ENCODE measurements at regions not wholly inside any gene's neighbourhood (a gene's known extent, or its start where the extent isn't known, plus 50 kb on each side); places are given as distances from the start of the nearest gene placed in this dataset.

DNA sequence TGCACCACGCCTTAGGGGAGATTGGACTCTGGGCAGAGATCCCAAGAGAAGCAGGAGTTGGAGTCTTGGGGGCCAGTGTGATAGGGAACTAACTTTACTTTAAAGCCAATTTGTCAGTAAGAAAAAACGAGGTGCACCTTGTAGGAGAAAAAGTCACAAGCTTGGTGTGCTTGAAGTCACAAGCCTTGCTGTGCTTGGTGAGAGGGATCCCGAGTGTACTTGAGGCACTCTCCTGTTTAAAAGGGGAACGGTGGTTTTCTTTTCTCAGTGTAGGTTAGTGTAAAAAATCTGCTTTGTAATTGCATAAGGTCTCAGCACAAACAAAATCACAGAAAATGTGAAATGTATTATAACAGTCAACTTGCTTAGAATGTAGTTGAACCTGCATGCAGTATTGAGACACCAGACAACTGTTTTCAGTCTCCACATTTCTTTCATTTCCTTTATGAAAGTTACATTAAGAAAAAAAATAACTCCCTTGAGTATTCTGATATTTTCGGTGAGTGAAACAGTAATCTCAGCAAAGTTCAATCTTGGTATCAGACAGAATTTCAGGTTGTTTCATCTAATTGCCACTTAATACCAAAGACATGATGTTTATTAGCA lies 111.1 kb upstream of the DUSP22 start:
- no peak for DNase-seq

DNA sequence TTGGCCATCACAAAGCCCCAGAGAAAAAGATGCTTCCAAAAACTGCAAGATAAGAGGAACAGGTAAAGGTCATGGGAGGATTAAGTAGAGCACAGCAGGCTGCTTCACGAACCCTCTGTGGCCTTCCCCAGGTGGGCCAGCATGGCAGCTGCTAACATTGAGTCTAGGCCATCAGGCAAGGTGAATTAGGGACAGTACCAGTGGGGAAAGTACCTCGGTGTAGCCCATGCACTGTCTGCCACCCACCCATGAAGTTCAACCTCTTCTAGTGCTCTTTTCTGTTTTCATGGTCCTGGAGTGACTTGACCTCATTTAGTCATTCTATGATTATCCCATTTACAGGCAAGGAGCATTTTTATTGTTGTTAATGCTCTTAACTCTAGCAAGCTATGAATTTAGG lies 108.6 kb upstream of the DUSP22 start:
- no peak for DNase-seq

DNA sequence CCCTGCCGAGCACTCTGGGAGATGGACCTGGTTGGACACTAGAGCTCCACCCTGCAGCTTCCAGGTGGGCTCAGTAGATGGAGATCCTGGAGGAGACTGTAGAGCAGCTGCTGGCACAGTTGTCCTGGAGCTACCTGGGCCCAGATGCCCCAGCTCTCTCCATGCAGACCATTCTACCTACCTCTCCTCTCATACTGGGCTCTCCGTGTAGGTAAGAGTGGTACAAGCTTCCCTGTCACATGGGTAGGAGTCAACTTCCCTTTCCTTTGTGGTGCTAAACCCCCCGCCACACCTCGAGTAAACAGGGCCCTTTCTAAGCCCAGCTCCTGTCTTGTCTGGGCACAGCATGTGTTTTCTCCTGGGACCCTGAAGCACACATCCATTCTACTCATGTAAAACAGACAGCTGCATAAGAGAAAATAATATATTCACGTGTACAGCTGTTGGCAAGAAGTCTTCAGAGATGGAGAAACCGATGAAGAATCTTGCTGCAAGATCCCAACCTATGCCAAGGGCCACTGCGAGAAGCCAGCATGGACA lies 108.1 kb upstream of the DUSP22 start:
- no peak for DNase-seq

DNA sequence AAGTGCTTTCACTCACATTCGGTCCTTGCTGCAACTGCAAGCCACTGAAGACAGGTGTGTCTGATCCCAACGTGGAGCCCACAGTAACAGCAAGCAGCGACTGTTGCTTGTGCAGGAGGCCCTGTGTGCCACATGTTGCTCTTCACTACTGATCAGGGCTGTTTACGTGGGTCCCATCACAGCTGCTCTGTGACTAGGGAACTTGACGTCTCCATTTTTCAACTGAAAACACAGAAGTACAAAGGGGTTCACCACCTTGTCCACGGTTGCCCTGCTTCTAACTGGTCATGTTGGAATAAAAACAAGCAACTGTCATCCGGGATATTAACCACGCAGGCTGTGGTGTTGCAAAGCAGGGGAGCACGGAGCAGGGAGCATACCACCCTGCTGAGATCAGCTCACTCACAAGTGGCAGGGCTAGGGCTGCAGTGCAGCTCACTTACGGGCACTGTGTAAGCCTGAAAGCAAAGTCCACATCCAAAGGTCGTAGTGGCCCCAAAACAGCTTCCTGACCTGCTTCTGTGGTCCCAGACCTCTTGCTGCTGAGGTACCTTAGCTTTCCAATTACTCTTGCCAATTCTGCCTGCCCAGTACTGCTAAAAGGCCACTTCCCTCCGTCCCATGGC lies 105.8 kb upstream of the DUSP22 start:
- no peak for DNase-seq

DNA sequence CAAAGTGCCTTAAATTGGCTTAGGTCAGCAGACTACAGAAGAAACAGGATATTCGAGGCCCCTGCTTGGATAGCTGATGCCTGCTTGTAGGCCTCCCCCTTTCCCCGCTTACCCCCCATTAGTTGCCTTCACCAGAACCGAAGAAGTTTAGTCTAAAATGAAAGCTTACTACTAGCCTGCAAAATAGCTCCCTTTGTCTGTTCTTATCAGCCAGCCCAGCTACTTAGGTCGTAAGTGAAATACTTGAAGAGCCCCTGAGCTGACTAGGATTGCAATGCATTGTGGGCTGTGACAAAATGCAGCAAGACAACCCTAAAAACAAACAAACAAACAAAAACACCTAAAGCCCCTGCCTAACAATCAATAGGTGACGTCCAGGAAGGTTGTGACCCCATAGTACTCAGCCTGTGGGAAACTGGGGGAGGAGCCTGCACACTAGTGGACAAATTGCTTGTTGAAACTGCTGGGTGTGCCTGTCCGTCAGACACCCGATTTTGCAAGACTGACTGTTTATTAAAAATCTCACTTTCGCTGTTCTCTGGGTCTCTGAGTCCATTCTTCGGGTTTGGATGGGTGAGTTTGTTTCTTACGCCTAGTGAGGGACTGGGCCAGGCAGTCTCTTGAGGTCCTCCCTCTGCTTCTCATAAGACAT lies 105.0 kb upstream of the DUSP22 start:
- DNase-seq, result no peak

DNA sequence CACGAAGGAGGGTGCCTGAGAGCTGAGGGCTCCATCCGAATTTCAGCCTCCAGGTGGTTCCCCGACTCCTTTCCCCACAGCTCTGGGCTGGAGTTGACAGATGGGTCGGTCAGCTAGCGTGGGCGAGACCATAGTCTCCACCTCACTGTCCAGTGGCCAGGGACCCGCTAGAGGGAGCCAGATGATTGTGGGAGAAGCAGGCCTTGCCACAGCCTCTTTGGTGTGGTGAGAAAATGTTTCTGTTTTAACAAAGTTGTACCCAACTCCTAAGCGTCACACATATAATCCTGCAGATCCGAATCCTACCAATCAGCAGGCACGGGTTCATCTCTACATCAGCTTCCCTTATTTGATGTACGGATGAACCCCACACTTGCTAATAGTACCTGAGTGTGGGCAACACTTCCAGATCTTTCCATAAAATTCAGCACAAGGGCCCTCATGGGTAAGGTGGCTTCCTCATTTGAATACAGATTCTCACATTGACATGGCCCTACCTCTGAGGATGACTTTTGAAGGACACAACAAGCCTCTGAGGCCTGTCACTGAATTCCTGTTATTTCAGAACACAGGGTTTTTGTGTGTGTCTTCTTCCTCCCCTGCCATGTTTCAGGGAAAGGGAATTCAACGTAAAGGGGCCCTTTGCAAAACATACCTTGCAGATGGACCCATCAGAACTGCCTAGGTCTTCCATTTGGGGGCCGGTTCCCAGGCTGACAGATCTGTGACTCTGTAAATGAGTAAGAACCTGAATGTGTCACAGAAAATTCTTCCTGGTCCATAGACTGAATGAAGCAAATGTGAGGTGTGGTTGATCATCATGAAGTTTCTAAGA lies 103.2 kb upstream of the DUSP22 start:
- peak; percentile 92 for DNase-seq

DNA sequence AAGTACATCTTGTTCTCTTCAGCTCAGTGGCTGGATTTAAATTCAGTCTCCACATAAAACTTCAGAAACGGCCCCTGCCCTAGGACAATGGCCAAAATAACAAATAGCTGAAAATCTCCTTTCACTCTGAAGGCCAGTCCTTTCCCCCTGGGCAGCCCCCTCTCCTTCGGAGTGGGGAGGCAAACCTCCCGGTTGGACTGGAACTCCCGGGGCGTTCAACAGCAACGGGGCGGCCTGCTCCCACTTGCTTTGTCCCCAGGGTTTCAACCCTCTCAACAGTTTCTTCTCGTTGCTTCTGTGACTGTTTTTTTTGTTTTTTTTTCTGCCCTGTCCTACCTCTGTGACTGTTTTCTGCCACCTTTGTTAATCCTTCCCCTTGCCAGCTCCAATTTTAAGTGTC lies 102.6 kb upstream of the DUSP22 start:
- no peak for DNase-seq

DNA sequence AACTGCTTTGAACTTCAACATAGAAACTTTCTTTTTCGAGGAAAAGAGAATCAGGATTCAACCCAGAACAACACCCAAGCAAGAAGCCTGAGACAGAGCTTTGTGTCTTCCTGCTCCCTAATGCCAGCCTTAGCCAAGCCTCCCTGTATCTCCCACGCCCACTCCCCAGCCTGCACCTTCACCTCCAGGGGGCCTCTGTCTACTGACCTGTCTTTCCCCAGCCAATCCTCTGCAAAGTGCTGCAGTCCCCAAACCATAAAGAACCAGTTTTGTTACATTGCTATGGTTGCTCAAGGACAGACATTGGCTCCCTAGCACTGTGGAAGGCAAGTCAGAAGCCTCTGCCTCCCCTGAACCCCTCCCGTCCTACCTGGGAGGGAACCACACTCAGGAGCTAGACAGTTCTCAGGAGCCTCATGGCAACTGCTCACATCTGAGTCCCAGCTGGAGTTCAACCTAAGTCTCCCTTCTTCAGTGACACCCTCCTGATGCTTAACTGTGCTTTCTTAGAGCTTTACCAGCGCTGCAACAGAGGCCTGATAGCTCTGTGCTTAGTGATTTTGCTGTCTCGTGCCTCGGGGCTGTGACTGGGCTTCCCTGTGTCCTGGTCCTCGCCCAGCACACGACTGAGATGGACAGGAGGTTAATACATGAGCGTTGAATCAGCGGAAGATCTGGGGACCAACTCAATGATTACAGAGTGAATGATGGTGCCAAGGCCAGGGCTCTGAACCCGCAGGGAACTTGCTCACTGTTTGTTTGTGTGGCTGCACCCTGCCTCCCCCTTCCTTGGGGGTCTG lies 101.5 kb upstream of the DUSP22 start:
- peak; percentile 56 for DNase-seq

DNA sequence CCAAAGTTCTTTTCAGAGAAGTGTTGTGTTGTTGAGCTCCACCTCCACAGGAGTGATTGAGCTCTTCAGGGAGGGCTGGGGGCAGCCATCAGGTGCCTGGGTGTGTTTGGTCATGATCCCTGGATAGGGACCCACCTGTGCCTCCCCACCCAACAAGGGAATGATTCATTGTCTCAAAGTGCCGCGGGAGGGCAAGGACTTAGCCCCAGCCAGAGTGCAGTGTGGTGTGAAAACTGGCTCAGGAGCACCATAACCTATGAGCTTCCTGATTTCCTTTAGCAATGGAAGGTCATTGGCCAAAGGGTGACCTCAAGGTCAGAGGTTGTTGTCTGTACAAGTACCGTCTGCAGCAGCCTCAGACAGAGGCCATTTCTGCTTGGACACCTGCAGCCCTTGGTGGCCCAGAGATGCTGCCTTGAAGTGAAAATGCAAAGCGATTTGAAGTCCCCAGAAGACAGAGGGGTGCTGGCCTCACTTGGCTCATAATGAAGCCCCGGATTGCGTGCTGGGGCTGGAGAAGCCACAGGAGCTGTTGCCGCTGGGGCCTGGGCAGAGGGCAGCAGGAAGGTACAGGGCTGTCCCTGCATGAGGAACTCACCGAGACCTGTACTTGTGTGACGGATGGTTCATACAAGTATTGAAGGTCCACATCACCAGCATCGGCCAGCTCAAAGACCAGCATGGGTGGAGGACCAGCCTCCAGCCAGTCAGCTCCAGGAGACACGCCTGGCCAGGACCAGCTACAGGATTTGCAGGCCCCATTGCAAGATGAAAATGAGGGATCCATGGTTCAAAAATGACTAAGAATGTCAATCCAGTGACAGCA lies 100.6 kb upstream of the DUSP22 start:
- peak; percentile 62 for DNase-seq

DNA sequence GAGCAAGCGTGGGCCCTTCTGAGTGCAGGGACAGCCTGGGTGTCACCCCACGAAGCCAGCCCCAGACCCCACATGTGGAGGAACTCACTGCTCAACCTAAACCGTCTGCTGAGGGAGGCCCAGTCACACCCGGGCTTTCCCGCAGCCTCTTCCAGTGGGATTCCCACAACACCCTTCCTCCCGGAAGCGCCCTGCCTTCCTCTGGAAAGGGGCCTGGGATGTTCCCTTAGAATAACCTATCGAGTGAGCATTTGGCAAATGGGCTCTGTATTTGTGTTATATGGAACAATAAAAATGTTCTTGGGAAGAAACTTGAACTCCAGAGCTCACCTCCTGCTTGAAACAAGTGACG lies 100.0 kb upstream of the DUSP22 start:
- DNase-seq, result peak; percentile 42

DNA sequence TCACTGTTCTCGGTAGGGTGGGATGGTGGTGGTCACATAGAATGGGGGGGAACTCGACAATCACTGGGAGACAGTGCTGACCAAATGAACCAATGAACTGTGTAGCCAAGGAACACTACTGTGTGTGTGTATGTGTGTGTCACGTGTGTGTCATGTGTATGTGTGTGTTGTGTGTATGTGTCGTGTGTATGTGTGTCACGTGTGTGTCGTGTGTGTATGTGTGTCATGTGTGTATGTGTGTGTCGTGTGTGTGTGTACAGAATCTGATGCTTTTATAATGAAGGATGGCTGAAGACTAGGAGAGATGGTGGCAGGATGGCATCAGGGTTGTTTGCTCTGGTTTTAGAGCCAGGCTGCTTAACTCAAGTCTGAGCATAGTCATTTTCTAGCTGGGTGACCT lies 99.1 kb upstream of the DUSP22 start:
- peak; percentile 44 for DNase-seq

DNA sequence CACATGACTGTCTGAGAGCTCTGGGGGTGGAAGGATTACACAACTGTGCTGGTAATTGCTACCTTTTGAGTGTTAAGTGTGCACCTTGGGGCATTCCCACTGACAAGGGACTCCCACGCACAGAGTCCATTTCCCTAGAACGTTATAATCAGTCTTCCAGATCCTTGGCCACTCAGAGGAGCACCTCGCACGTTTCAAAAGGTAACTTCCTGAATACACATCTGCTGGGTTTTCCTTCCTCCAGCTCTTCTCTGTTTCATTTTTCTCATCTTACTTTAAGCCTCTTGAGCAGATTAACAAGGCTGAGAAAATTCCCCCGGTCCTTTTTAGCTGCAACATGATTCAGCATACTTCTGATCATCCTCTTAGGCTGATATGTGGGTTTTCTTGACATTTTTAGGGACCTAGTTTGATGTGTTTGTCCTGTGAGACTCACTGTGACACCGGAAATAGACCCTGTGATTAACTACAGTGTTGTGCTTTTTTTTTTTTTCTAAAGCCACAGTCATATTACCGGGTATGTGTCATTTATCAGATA lies 98.4 kb upstream of the DUSP22 start:
- DNase-seq, result peak; percentile 73

DNA sequence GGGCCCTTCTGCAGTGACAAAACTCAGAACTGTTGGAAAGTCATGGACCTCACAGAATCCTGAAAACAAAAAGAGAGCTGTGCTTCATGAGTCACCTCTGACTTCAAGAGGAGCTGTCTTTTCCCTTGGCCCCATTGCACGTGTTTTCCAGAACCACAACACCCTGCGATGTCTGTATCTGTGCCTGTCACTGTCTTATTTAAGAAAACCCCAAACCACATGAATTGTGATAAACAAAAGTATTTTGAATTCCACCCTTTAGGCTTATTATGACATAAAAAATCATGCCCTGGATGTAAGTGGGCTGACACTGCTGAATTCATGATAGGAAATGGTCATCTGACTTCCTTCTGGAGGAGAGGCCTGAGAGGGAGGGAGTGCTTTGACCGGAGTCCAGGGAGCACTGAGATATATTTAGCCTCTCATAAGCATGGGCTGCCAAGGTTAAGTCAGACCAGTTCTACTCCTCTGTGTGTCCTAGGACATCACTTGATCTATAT lies 96.4 kb upstream of the DUSP22 start:
- peak; percentile 83 for DNase-seq

DNA sequence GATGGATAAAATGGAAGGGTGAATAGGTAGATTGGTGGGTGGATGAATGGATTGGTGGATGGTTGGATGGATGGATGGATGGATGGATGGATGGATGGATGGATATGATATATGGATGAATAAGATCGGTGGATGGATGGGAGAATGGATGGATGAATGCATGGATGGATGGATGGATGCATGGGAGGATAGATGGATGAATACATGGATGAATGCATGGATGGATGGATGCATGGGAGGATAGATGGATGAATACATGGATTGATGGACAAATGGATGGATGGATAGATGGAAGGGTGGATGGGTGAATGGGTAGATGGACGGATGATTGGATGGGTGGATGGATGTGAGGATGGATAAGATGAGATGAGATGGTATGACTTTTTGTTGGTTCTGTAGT lies 95.7 kb upstream of the DUSP22 start:
- DNase-seq, result no peak

DNA sequence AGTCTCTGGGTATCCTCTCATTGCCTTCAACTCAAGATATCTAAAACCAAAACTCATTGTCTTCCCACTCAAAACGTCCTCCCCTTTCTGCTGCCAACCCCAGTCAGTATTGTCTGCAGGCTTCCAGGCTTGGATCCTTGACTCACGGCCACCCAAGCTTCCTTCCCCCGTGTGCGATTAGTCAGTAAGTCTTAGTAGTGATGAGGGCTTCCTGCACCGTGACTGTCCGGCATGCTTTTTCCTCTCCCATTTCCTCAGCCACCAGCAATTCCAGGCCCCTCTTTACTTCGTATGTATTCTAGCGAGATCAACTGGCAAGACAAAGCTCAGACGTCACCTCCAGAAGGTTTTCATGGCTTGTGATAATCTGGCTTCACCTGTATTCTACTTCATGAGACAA lies 88.6 kb upstream of the DUSP22 start:
- DNase-seq, result no peak

DNA sequence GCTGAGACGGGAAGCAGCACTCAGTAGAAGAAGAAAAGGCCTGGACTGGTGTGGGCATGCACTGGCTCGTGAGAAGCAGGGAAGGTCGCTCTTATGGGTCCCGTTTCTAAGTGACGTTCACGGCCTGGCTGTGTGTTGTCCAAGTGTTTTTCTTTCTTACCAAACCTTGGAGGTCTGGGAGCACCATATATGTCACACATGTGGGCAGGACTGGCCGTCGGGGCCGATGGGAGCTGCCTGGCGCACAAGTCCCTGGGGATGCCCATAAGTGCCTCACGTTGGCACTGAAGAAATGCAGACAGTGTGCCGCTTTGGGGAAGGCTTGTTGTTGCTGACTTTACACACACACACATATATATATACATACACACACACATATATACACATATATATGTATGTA lies 86.0 kb upstream of the DUSP22 start:
- DNase-seq, result no peak

DNA sequence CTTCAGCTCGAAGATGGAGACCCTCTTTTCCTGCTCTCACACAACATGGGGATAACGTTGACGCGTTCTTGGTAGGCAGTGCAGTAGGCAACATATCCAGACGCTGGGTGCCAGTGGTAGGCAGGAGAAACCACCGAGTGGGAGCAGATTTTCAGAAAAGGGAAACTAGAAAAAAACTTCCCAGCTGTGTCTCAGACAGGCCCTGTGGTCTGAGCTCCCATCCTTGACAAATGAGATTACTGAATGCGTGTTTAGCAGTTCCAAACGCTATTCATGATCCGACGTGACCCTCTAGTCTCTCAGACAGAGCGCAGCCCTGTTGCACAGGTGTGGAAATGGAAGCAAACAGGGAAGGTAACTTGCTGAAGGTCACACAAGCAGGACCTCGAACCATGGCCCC lies 83.9 kb upstream of the DUSP22 start:
- DNase-seq, result no peak

DNA sequence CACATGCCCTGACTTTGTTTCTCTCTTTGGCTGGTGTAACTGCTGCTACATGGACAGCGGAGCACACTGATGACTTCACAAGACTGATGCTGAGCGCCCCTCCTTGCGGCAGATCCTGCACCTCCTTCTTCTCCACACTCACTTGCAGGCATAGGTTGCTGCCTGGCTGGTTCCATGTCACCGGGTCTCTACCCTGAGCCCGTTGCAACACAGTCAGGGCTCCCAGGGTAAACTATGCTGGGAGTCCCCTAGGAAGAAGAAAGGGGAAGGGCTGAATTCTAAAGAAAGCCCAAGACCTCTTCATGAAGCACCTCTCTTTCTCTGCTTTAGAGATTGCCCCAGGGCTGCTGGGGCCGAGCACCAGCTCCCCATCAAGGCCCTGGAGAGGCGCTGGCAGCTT lies 83.3 kb upstream of the DUSP22 start:
- DNase-seq, result no peak

DNA sequence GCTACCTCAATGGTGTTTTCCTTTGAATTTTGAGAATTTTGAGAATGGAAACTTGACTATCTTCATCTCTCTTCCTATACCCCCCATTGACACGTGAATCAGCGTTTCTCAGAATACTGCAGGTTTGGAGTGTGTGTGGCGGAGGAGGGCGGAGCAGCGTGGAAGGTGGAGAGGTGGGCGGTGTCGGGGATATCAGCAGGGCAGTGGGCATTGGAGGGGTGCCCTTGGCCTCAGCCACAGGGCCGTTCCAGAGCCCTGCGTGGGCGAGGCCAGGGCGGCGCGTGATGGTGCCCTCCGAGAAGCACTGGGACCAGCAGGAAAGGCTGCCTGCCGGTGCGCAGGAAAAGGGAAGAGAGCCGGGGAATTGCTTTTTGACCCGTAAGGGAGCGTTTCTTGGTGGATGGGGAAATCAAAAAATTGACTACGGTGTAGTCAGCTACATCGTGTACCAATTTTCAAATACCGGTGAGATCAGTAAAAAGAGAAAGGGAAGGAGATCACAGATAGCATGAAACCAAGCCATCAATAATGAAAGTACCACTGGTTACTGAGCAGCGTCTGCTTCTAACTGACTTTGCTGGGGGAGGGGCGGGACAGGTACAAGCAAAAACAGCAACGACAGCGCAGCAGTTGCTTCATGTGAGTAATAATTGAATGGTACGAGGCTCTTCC lies 82.7 kb upstream of the DUSP22 start:
- DNase-seq, result peak; percentile 88

DNA sequence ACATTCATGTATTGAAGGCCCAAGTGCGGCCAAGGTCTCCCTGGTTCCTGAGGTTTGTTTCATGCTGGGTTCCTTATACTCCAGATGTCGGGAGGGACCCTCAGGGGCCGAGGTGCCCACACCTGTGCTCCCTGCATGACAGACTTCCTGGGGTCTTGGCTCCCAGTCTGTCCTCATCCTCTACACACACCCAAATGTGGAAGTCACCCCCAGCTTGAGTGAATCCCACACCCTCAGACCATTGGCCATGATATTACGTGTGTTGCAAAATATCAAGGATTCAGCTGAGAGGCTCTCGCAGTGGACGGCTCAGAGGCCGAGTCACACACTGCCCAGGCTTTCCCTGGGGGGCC lies 82.2 kb upstream of the DUSP22 start:
- no peak for DNase-seq

Measured in activated effector memory CD4-positive, alpha-beta T cell treated with anti-CD3 and anti-CD28 coated beads, Interleukin-2, amount 50 U/mL, for 16 hours (primary cell).